IMR-90 (cell line): ENCODE measurements at regions not wholly inside any gene's neighbourhood (a gene's known extent, or its start where the extent isn't known, plus 50 kb on each side); places are given as distances from the start of the nearest gene placed in this dataset.

Experiments
- ATAC-seq: fragments of 200-7000 bp; cut with Tn5 transposase; 2 replicates; pipeline ENCODE4 v1.9.1; 2020; ENCODE audit warnings: low read depth, mild to moderate bottlenecking, moderate library complexity
- BruUV-seq: library from RNA; stranded (reverse); fragments of 400-500 nt; replicated peaks from 2 replicates; lab custom pipeline; 2021; lab: Mats Ljungman, UMichigan
- CTCF ChIA-PET: fragments of 300-600 bp; formaldehyde crosslinking; extraction: SDS; loops from one replicate; lab custom pipeline; 2021; ENCODE audit warnings: antibody characterized with exemption; lab: Yijun Ruan, JAX
- POLR2A ChIA-PET: fragments of 300-600 bp; sonication (Branson Sonifier 250); formaldehyde crosslinking; loops from one replicate; lab custom pipeline; 2022; ENCODE audit warnings: antibody characterized with exemption; ENCODE audit not compliant: unreplicated experiment; lab: Charles Lee
- DNase-seq: peaks from one replicate; pipeline ENCODE4 v3.0.0; 2013
- H2AFZ ChIP-seq: replicated peaks from 2 replicates; pipeline ENCODE3; 2013; ENCODE audit warnings: low read length, mild to moderate bottlenecking; ENCODE audit not compliant: poor library complexity
- H2AK5ac ChIP-seq: 2 replicates; pipeline ENCODE4 v1.6.1; 2013; ENCODE audit warnings: low read depth, low read length, inconsistent platforms
- H2AK9ac ChIP-seq: replicated peaks from 2 replicates; pipeline ENCODE3; 2013; ENCODE audit warnings: mild to moderate bottlenecking, low read depth, low read length, moderate library complexity; ENCODE audit not compliant: poor library complexity
- H2BK120ac ChIP-seq: 2 replicates; pipeline ENCODE4 v1.6.1; 2013; ENCODE audit warnings: low read depth, low read length, inconsistent platforms
- H2BK15ac ChIP-seq: 3 replicates; pipeline ENCODE4 v1.6.1; 2013; ENCODE audit warnings: low read depth, low read length, inconsistent platforms
- H2BK20ac ChIP-seq: 2 replicates; pipeline ENCODE4 v1.6.1; 2013; ENCODE audit warnings: low read depth, mild to moderate bottlenecking, inconsistent platforms, low read length, moderate library complexity
- H2BK5ac ChIP-seq: 2 replicates; pipeline ENCODE4 v1.6.1; 2013; ENCODE audit warnings: mild to moderate bottlenecking, low read depth, low read length, inconsistent platforms; ENCODE audit not compliant: poor library complexity, severe bottlenecking
- H3K14ac ChIP-seq: replicated peaks from 2 replicates; pipeline ENCODE4 v1.6.1; 2013; ENCODE audit warnings: low read depth, low read length, inconsistent platforms
- H3K18ac ChIP-seq: 2 replicates; pipeline ENCODE4 v1.6.1; 2013; ENCODE audit warnings: low read depth, low read length, control low read depth
- H3K23ac ChIP-seq: 2 replicates; pipeline ENCODE4 v1.6.1; 2013; ENCODE audit warnings: low read depth, low read length, inconsistent platforms
- H3K27ac ChIP-seq: 2 replicates; pipeline ENCODE4 v1.5.1; 2013; ENCODE audit warnings: mild to moderate bottlenecking, control low read depth, low read length; ENCODE audit not compliant: insufficient read depth
- H3K27me3 ChIP-seq: 2 replicates; pipeline ENCODE4 v1.6.1; 2013; ENCODE audit warnings: low read length; ENCODE audit not compliant: control insufficient read depth, insufficient read depth
- H3K36me3 ChIP-seq: 2 replicates; pipeline ENCODE4 v1.6.1; 2013; ENCODE audit warnings: low read length, mixed read lengths; ENCODE audit not compliant: control insufficient read depth, insufficient read depth
- H3K4ac ChIP-seq: 2 replicates; pipeline ENCODE4 v1.6.1; 2013; ENCODE audit warnings: low read depth, low read length, inconsistent platforms
- H3K4me1 ChIP-seq: 2 replicates; pipeline ENCODE4 v1.6.1; 2013; ENCODE audit warnings: low read length, mixed read lengths; ENCODE audit not compliant: control insufficient read depth, insufficient read depth
- H3K4me2 ChIP-seq: 2 replicates; pipeline ENCODE4 v1.6.1; 2013; ENCODE audit warnings: low read depth, mild to moderate bottlenecking, control low read depth, low read length, moderate library complexity
- H3K4me3 ChIP-seq: 2 replicates; pipeline ENCODE4 v1.5.1; 2013; ENCODE audit warnings: low read depth, mild to moderate bottlenecking, control low read depth, low read length, moderate library complexity; ENCODE audit not compliant: insufficient read depth
- H3K56ac ChIP-seq: 2 replicates; pipeline ENCODE4 v1.6.1; 2013; ENCODE audit warnings: low read length, inconsistent platforms; ENCODE audit not compliant: insufficient read depth; ENCODE audit errors: extremely low read depth
- H3K79me1 ChIP-seq, 2 experiments: 2 replicates each; pipeline ENCODE4 v1.6.1; 2013; ENCODE audit warnings: low read length in 2 of 2, inconsistent platforms in 1 of 2, low read depth in 1 of 2
- H3K9ac ChIP-seq: 2 replicates; pipeline ENCODE4 v1.6.1; 2013; ENCODE audit warnings: low read depth, low read length, control low read depth
- H3K9me1 ChIP-seq: 2 replicates; pipeline ENCODE4 v1.6.1; 2013; ENCODE audit warnings: low read length, inconsistent platforms; ENCODE audit not compliant: insufficient read depth
- H3K9me3 ChIP-seq: 2 replicates; pipeline ENCODE4 v1.6.1; 2013; ENCODE audit warnings: low read length; ENCODE audit not compliant: control insufficient read depth, insufficient read depth
- H4K20me1 ChIP-seq: 2 replicates; pipeline ENCODE4 v1.6.1; 2013; ENCODE audit warnings: low read length, inconsistent platforms; ENCODE audit not compliant: insufficient read depth
- H4K5ac ChIP-seq: 2 replicates; pipeline ENCODE4 v1.6.1; 2013; ENCODE audit warnings: mild to moderate bottlenecking, low read depth, low read length, control low read depth
- H4K8ac ChIP-seq, 2 experiments: 2 replicates each; pipeline ENCODE4 v1.6.1; 2013; ENCODE audit warnings: low read depth in 2 of 2, low read length in 2 of 2, control low read depth in 1 of 2, inconsistent platforms in 1 of 2
- H4K91ac ChIP-seq: 2 replicates; pipeline ENCODE4 v1.6.1; 2013; ENCODE audit warnings: low read depth, low read length, inconsistent platforms; ENCODE audit not compliant: insufficient read depth
- CHD1 ChIP-seq: IDR thresholded peaks from 2 replicates; pipeline ENCODE4 v1.6.1; 2012; ENCODE audit warnings: low read depth, low read length, improper control_type of control experiment
- POLR2A ChIP-seq: IDR thresholded peaks from 2 replicates; pipeline ENCODE4 v1.6.1; 2012; ENCODE audit warnings: mild to moderate bottlenecking, low read depth, low read length
- WGBS, 2 experiments: methylation state at CpG; one replicate each; pipeline versions ENCODE4 v1.1.5 to v1.1.7; 2013; ENCODE audit warnings: missing lambda C conversion rate in 2 of 2; ENCODE audit not compliant: insufficient read length in 1 of 2; ENCODE audit errors: extremely low coverage in 2 of 2; 5-methylcytosine and 5-hydroxymethylcytosine counted together
- dilution Hi-C: fragments of 300-500 bp; cut with HindIII; formaldehyde crosslinking; loops from one replicate; pipeline ENCODE4 v1.14.3; 2018; ENCODE audit warnings: low sequenced_read_pairs; ENCODE audit not compliant: unreplicated experiment
- in situ Hi-C: fragments of 300-500 bp; cut with MboI; formaldehyde crosslinking; loops from 3 replicates; pipeline ENCODE4 v1.14.3; 2019; ENCODE audit warnings: low sequenced_read_pairs, inconsistent platforms, mixed read lengths
- intact Hi-C: fragments of 100-400 bp; cut with micrococcal nuclease; formaldehyde crosslinking; loops from 2 replicates; pipeline ENCODE4 v1.10.0; 2022
- TF ChIP-seq, protein P1 (sequence below): conservative IDR thresholded peaks from 2 replicates; pipeline ENCODE4 v1.5.1; 2012; ENCODE audit warnings: mild to moderate bottlenecking, low read depth, low read length, improper control_type of control experiment
- TF ChIP-seq, protein P2 (sequence below): fragments of 150-350 bp; IDR thresholded peaks from 2 replicates; pipeline ENCODE4 v1.6.1; 2016; ENCODE audit warnings: low read depth, mild to moderate bottlenecking, low read length, moderate library complexity, borderline replicate concordance

DNA sequence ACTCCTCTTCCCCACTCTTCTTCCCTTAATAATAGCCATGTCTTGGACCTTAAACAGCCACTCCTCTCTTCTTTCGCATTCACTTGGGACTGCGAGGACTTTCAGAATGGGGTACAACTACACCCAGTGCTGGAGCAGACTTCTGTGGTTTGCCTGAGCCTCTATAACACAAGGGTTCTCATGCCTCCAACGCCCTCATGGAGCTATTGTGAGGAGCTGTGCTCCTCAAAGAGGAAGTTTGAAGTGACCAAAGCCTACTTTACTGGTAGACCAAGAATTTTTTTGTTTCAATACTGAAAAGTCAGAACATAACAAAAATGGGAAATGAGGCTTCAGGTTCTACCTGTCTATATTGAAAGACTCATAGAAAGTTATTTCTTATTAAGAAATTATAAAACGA lies 316.4 kb downstream of the PIK3R1 start:
- no peak overlapping the region for H3K14ac ChIP-seq
- no peak overlapping the region for H4K8ac ChIP-seq
- DNase-seq (no peak), ATAC-seq (no peak)
- H3K4me3 ChIP-seq: no peak overlapping the region
- H3K9me3 ChIP-seq: no peaks in the 10 kb centered on the region; the same call in 1 of the 2 replicates
- H3K27ac ChIP-seq: no peak overlapping the region
- in situ Hi-C loops (no loop called here), dilution Hi-C loops (no loop called here), intact Hi-C loops (no loop called here)
- no peak overlapping the region for H2AFZ ChIP-seq
- H3K4me2 ChIP-seq: no peak overlapping the region
- H3K79me1 ChIP-seq: no peaks in the 10 kb centered on the region
- CTCF ChIA-PET: no interaction called here
- H3K36me3 ChIP-seq: no peaks in the 10 kb centered on the region
- no peaks in the 10 kb centered on the region for H3K27me3 ChIP-seq
- WGBS, 2 experiments: 100% methylated on average over 1 of the region's 4 CpGs; no CpG with 5 or more reads in 1 of the 2 experiments
- no peak overlapping the region for H4K5ac ChIP-seq
- no peak overlapping the region for H2BK15ac ChIP-seq
- no TSS peak for BruUV-seq
- H3K9ac ChIP-seq: no peak overlapping the region
- H3K4ac ChIP-seq: no peak overlapping the region
- no peak overlapping the region for H2AK9ac ChIP-seq
- H3K9me1 ChIP-seq: no peaks in the 10 kb centered on the region
- peaks cover 10% of the 10 kb centered on the region for H3K4me1 ChIP-seq
- H4K91ac ChIP-seq: no peak overlapping the region
- H2BK5ac ChIP-seq: no peak overlapping the region
- 0 out of 2 replicates have a peak overlapping the region, but pooled peaks have one; percentile 14 for H2AK5ac ChIP-seq
- POLR2A ChIA-PET: no interaction called here
- TF ChIP-seq, protein P1, sequence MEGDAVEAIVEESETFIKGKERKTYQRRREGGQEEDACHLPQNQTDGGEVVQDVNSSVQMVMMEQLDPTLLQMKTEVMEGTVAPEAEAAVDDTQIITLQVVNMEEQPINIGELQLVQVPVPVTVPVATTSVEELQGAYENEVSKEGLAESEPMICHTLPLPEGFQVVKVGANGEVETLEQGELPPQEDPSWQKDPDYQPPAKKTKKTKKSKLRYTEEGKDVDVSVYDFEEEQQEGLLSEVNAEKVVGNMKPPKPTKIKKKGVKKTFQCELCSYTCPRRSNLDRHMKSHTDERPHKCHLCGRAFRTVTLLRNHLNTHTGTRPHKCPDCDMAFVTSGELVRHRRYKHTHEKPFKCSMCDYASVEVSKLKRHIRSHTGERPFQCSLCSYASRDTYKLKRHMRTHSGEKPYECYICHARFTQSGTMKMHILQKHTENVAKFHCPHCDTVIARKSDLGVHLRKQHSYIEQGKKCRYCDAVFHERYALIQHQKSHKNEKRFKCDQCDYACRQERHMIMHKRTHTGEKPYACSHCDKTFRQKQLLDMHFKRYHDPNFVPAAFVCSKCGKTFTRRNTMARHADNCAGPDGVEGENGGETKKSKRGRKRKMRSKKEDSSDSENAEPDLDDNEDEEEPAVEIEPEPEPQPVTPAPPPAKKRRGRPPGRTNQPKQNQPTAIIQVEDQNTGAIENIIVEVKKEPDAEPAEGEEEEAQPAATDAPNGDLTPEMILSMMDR: no peak
- TF ChIP-seq CHD1 (no peak), POLR2A (no peak)
- TF ChIP-seq, protein P2, sequence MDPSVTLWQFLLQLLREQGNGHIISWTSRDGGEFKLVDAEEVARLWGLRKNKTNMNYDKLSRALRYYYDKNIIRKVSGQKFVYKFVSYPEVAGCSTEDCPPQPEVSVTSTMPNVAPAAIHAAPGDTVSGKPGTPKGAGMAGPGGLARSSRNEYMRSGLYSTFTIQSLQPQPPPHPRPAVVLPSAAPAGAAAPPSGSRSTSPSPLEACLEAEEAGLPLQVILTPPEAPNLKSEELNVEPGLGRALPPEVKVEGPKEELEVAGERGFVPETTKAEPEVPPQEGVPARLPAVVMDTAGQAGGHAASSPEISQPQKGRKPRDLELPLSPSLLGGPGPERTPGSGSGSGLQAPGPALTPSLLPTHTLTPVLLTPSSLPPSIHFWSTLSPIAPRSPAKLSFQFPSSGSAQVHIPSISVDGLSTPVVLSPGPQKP: no peak
- H3K56ac ChIP-seq: no peak overlapping the region
- no peak overlapping the region for H3K18ac ChIP-seq
- no peaks in the 10 kb centered on the region for H4K20me1 ChIP-seq
- no peak overlapping the region for H2BK20ac ChIP-seq
- H2BK120ac ChIP-seq: peak overlapping the region; percentile 30; the same call in 1 of the 2 replicates
- no peak overlapping the region for H3K23ac ChIP-seq
